Activated T-cell treated with anti-CD3 and anti-CD28 coated beads, Interleukin-2, amount 50 U/mL, for 72 hours (primary cell): ENCODE measurements at regions not wholly inside any gene's neighbourhood (a gene's known extent, or its start where the extent isn't known, plus 50 kb on each side); places are given as distances from the start of the nearest gene placed in this dataset.
"Not testable (repeated sequence)": the region's sequence is repeated elsewhere in the genome, so short reads cannot be mapped to it uniquely, and the experiment has no call there.

ENCODE experiments used
- ATAC-seq, 2 donors: fragments of 150-1000 bp; cut with Tn5 transposase; replicated peaks in 1 of 2; 2 replicates each; pipeline ENCODE4 v1.10.0; 2021; ENCODE audit warnings: moderate library complexity in 2 of 2, mild to moderate bottlenecking in 1 of 2
- DNase-seq, 2 donors: peaks; one replicate each; pipeline ENCODE4 v3.0.0; 2021 to 2022; ENCODE audit warnings: mixed read lengths in 1 of 2
- H3K27ac Mint-ChIP-seq: one replicate; pipeline ENCODE4 v1.8.0; 2022; ENCODE audit warnings: mild to moderate bottlenecking, moderate library complexity, mixed read lengths
- H3K27me3 Mint-ChIP-seq: one replicate; pipeline ENCODE4 v1.8.0; 2022; ENCODE audit warnings: low read depth, mixed read lengths
- H3K36me3 Mint-ChIP-seq, 2 donors: one replicate each; pipeline ENCODE4 v1.8.0; 2022; ENCODE audit warnings: mixed read lengths in 2 of 2, mild to moderate bottlenecking in 1 of 2; ENCODE audit not compliant: insufficient read depth in 2 of 2
- H3K4me1 Mint-ChIP-seq: one replicate; pipeline ENCODE4 v1.8.0; 2022; ENCODE audit warnings: low read depth, mixed read lengths
- H3K4me3 Mint-ChIP-seq, 2 donors: one replicate each; pipeline ENCODE4 v1.8.0; 2022; ENCODE audit warnings: mild to moderate bottlenecking in 2 of 2, mixed read lengths in 2 of 2, moderate library complexity in 2 of 2
- H3K9me3 Mint-ChIP-seq, 2 donors: one replicate each; pipeline ENCODE4 v1.8.0; 2022; ENCODE audit warnings: mixed read lengths in 2 of 2

- Mint-ChIP-seq H3K4me1 (no peaks in the 10 kb centered on the region), H3K4me3 (no peak overlapping the region), H3K9me3 (peaks cover 8 to 11% of the 10 kb centered on the region in 2 donors), H3K27me3 (no peaks in the 10 kb centered on the region), H3K36me3 (peaks cover 6 to 8% of the 10 kb centered on the region in 2 donors), H3K27ac (no peak overlapping the region)
- ATAC-seq (no peak), DNase-seq (no peak)
These were observed 311.9 kb upstream of the SFSWAP start for GRCh38 chr12:131399000-131399399.

- ATAC-seq, H3K36me3 Mint-ChIP-seq, H3K27ac Mint-ChIP-seq, H3K27me3 Mint-ChIP-seq, H3K4me1 Mint-ChIP-seq, DNase-seq, H3K4me3 Mint-ChIP-seq: not testable (repeated sequence)
- peaks cover 11 to 16% of the 10 kb centered on the region in 2 donors for H3K9me3 Mint-ChIP-seq
These were observed 310.1 kb upstream of the SFSWAP start for GRCh38 chr12:131400668-131401294.

- ATAC-seq, H3K4me1 Mint-ChIP-seq: not testable (repeated sequence)
These were observed 308.8 kb upstream of the SFSWAP start for GRCh38 chr12:131401907-131402633.

GRCh38 chr12:131402781-131403396, 308.0 kb upstream of the SFSWAP start:
- peaks cover 10 to 15% of the 10 kb centered on the region in 2 donors for H3K9me3 Mint-ChIP-seq
- no peak overlapping the region for H3K4me3 Mint-ChIP-seq
- ATAC-seq (no peak), DNase-seq (no peak)
- no peak overlapping the region for H3K27ac Mint-ChIP-seq
- no peaks in the 10 kb centered on the region for H3K27me3 Mint-ChIP-seq
- peaks cover 3 to 7% of the 10 kb centered on the region in 2 donors for H3K36me3 Mint-ChIP-seq
- H3K4me1 Mint-ChIP-seq = no peaks in the 10 kb centered on the region

More at GRCh38 chr12:131401907-131402633, 308.8 kb upstream of the SFSWAP start:
- not testable (repeated sequence) for H3K27ac Mint-ChIP-seq, H3K27me3 Mint-ChIP-seq, DNase-seq, H3K36me3 Mint-ChIP-seq, H3K4me3 Mint-ChIP-seq
- peaks cover 10 to 15% of the 10 kb centered on the region in 2 donors for H3K9me3 Mint-ChIP-seq

- Mint-ChIP-seq H3K4me3 (no peak overlapping the region), H3K4me1 (no peaks in the 10 kb centered on the region), H3K27ac (no peak overlapping the region), H3K27me3 (no peaks in the 10 kb centered on the region), H3K9me3 (peaks cover 6 to 15% of the 10 kb centered on the region in 2 donors), H3K36me3 (peaks cover 2 to 4% of the 10 kb centered on the region in 2 donors)
- no peak for DNase-seq
- no peak for ATAC-seq
These were observed 307.2 kb upstream of the SFSWAP start for GRCh38 chr12:131403676-131404075.

- Mint-ChIP-seq H3K27me3 (peaks cover 3% of the 10 kb centered on the region), H3K27ac (no peak overlapping the region), H3K4me1 (no peaks in the 10 kb centered on the region), H3K4me3 (no peak overlapping the region), H3K9me3 (peaks cover under 1 to 8% of the 10 kb centered on the region in 2 donors), H3K36me3 (no peaks in the 10 kb centered on the region)
- ATAC-seq = no peak
- DNase-seq = no peak
These were observed 306.2 kb upstream of the SFSWAP start for GRCh38 chr12:131404705-131405104.

GRCh38 chr12:131407221-131408035, 303.5 kb upstream of the SFSWAP start:
- no peak for ATAC-seq
- no peaks in the 10 kb centered on the region for H3K4me1 Mint-ChIP-seq
- no peak overlapping the region for H3K27ac Mint-ChIP-seq
- H3K4me3 Mint-ChIP-seq = no peak overlapping the region
- H3K9me3 Mint-ChIP-seq = peaks cover 2 to 8% of the 10 kb centered on the region in 2 donors
- no peak for DNase-seq
- no peaks in the 10 kb centered on the region for H3K36me3 Mint-ChIP-seq
- H3K27me3 Mint-ChIP-seq = peaks cover 7% of the 10 kb centered on the region

- H3K27ac Mint-ChIP-seq = no peak overlapping the region
- H3K27me3 Mint-ChIP-seq = peaks cover 7% of the 10 kb centered on the region
- no peaks in the 10 kb centered on the region for H3K36me3 Mint-ChIP-seq
- H3K4me1 Mint-ChIP-seq = no peaks in the 10 kb centered on the region
- ATAC-seq (no peak), DNase-seq (no peak)
- no peak overlapping the region for H3K4me3 Mint-ChIP-seq
- peaks cover 2 to 8% of the 10 kb centered on the region in 2 donors for H3K9me3 Mint-ChIP-seq
These were observed 302.9 kb upstream of the SFSWAP start for GRCh38 chr12:131408036-131408365.

- no peak overlapping the region for H3K27ac Mint-ChIP-seq
- no peaks in the 10 kb centered on the region for H3K36me3 Mint-ChIP-seq
- H3K4me1 Mint-ChIP-seq = no peaks in the 10 kb centered on the region
- H3K4me3 Mint-ChIP-seq = no peak overlapping the region
- H3K9me3 Mint-ChIP-seq = peaks cover 2 to 8% of the 10 kb centered on the region in 2 donors
- no peak for DNase-seq
- no peak for ATAC-seq
- H3K27me3 Mint-ChIP-seq = peaks cover 7% of the 10 kb centered on the region
These were observed 302.4 kb upstream of the SFSWAP start for GRCh38 chr12:131408484-131408883.

- H3K4me1 Mint-ChIP-seq = no peaks in the 10 kb centered on the region
- no peak overlapping the region for H3K4me3 Mint-ChIP-seq
- no peak overlapping the region for H3K27ac Mint-ChIP-seq
- peaks cover 2 to 8% of the 10 kb centered on the region in 2 donors for H3K9me3 Mint-ChIP-seq
- no peak for ATAC-seq
- H3K27me3 Mint-ChIP-seq = peaks cover 7% of the 10 kb centered on the region
- H3K36me3 Mint-ChIP-seq = no peaks in the 10 kb centered on the region
- DNase-seq = no peak
These were observed 301.7 kb upstream of the SFSWAP start for GRCh38 chr12:131409211-131409610.

GRCh38 chr12:131411827-131412226, 299.1 kb upstream of the SFSWAP start:
- H3K27me3 Mint-ChIP-seq, H3K36me3 Mint-ChIP-seq, H3K4me1 Mint-ChIP-seq, H3K9me3 Mint-ChIP-seq, H3K27ac Mint-ChIP-seq, DNase-seq, H3K4me3 Mint-ChIP-seq, ATAC-seq: not testable (repeated sequence)

GRCh38 chr12:131413006-131413405, 297.9 kb upstream of the SFSWAP start:
- H3K27ac Mint-ChIP-seq = no peak overlapping the region
- no peaks in the 10 kb centered on the region for H3K36me3 Mint-ChIP-seq
- peaks cover 7% of the 10 kb centered on the region for H3K27me3 Mint-ChIP-seq
- peaks cover 0 to 2% of the 10 kb centered on the region in 2 donors for H3K9me3 Mint-ChIP-seq
- ATAC-seq = no peak
- H3K4me1 Mint-ChIP-seq = no peaks in the 10 kb centered on the region
- no peak overlapping the region for H3K4me3 Mint-ChIP-seq
- no peak for DNase-seq

GRCh38 chr12:131413471-131413870, 297.4 kb upstream of the SFSWAP start:
- no peak for ATAC-seq
- H3K4me3 Mint-ChIP-seq = no peak overlapping the region
- H3K36me3 Mint-ChIP-seq = no peaks in the 10 kb centered on the region
- H3K9me3 Mint-ChIP-seq = peaks cover 0 to 2% of the 10 kb centered on the region in 2 donors
- DNase-seq = no peak
- no peaks in the 10 kb centered on the region for H3K4me1 Mint-ChIP-seq
- H3K27me3 Mint-ChIP-seq = peaks cover 7% of the 10 kb centered on the region
- no peak overlapping the region for H3K27ac Mint-ChIP-seq
